HL-60 (cell line): ENCODE measurements at regions not wholly inside any gene's neighbourhood (a gene's known extent, or its start where the extent isn't known, plus 50 kb on each side); places are given as distances from the start of the nearest gene placed in this dataset.

Source experiments
- DNase-seq, 2 experiments: peaks; one replicate each; pipeline ENCODE4 v3.0.0-alpha.2; 2010 to 2020; ENCODE audit warnings: low read depth in 1 of 2, low spot score in 1 of 2
- H3K27ac ChIP-seq: fragments of 250-450 bp; sonication (Bioruptor Pico); replicated peaks from 2 replicates; pipeline ENCODE4 v1.5.1; 2020; ENCODE audit warnings: mild to moderate bottlenecking, moderate library complexity
- H3K27me3 ChIP-seq: fragments of 250-450 bp; sonication (Bioruptor Pico); 2 replicates; pipeline ENCODE4 v1.5.1; 2021; ENCODE audit warnings: mild to moderate bottlenecking, moderate library complexity; ENCODE audit not compliant: insufficient read depth, poor library complexity, severe bottlenecking
- H3K4me3 ChIP-seq: replicated peaks from 2 replicates; pipeline ENCODE4 v1.5.1; 2011; ENCODE audit warnings: mild to moderate bottlenecking, control low read depth, low read length; ENCODE audit not compliant: insufficient read depth
- CTCF ChIP-seq: IDR thresholded peaks from one replicate; pipeline ENCODE4 v1.5.1; 2011; ENCODE audit warnings: low read length, control low read depth, inconsistent platforms; ENCODE audit not compliant: insufficient read depth
- GABPA ChIP-seq: IDR thresholded peaks from 2 replicates; pipeline ENCODE4 v1.6.1; 2012; ENCODE audit warnings: low read depth
- POLR2AphosphoS5 ChIP-seq: IDR thresholded peaks from 2 replicates; pipeline ENCODE4 v1.6.1; 2012; ENCODE audit warnings: low read depth
- REST ChIP-seq: IDR thresholded peaks from 2 replicates; pipeline ENCODE4 v1.6.1; 2012; ENCODE audit warnings: low read depth; ENCODE audit not compliant: insufficient replicate concordance
- SPI1 ChIP-seq: IDR thresholded peaks from 2 replicates; pipeline ENCODE4 v1.6.1; 2012; ENCODE audit warnings: low read depth, mild to moderate bottlenecking, borderline replicate concordance

- Histone ChIP-seq H3K27me3 (no peaks in the 10 kb centered on the region), H3K4me3 (no peak overlapping the region), H3K27ac (no peak overlapping the region)
- TF ChIP-seq REST, result no peak
- TF ChIP-seq POLR2AphosphoS5, result no peak
- TF ChIP-seq SPI1, result no peak
- TF ChIP-seq CTCF, result no peak
- TF ChIP-seq GABPA, result no peak
- DNase-seq, result no peak
Observed at GRCh38 chr5:155959082-155959481, 367.9 kb upstream of the SGCD start.

GRCh38 chr5:155960177-155960576, 366.8 kb upstream of the SGCD start:
- no peak overlapping the region for H3K4me3 ChIP-seq
- no peak overlapping the region for H3K27ac ChIP-seq
- no peaks in the 10 kb centered on the region for H3K27me3 ChIP-seq
- no peak for TF ChIP-seq GABPA
- no peak for TF ChIP-seq CTCF
- TF ChIP-seq SPI1, result no peak
- no peak for TF ChIP-seq POLR2AphosphoS5
- TF ChIP-seq REST, result no peak
- DNase-seq, result no peak

- no peak overlapping the region for H3K4me3 ChIP-seq
- no peak for TF ChIP-seq CTCF
- TF ChIP-seq REST, result no peak
- no peak for TF ChIP-seq GABPA
- TF ChIP-seq POLR2AphosphoS5, result no peak
- TF ChIP-seq SPI1, result no peak
- no peak overlapping the region for H3K27ac ChIP-seq
- no peaks in the 10 kb centered on the region for H3K27me3 ChIP-seq
- no peak for DNase-seq
Observed at GRCh38 chr5:155969537-155969936, 357.4 kb upstream of the SGCD start.
